ENCODE measurements at regions not wholly inside any gene's neighbourhood (a gene's known extent, or its start where the extent isn't known, plus 50 kb on each side); places are given as distances from the start of the nearest gene placed in this dataset.

DNA sequence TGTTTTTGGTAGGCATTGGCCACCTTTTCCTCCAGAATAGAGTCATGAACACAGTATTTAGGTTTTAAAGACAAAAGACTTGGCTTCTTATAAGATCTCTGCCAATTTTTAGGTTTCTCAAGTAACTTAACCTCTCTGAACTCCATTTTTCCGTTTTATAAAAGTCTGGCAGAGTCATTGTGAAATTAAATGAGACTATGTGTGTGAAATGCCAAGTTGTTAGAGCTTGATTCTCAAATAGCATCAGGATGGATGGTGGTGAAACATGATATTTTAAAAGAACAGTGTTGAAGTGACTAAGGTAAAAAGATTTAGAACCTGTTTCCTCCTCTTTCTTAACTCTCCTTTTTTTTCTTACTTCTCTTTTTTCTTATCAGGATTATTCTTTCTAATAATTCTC, 617.7 kb upstream of the SLITRK1 start:
- DNase-seq, result no peak

DNA sequence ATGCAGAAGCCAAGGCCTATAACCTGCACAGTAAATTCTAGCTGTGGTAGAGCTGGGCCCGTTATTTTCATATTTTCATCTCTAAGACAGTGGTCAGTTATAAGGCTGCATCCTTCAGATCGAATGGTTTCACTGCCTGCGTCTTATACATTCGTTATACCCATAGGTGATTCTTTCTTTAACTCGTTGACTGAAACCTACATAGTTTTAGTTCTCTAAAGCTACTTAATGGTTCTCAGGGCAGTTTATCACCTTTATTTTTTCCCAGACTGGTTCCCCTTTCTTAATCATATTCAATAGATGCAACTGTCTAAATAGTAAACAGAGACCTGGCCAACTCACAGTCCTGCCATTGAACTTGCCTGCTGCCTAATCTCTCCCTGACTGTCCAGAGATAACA, 615.3 kb upstream of the SLITRK1 start:
- DNase-seq, result no peak

DNA sequence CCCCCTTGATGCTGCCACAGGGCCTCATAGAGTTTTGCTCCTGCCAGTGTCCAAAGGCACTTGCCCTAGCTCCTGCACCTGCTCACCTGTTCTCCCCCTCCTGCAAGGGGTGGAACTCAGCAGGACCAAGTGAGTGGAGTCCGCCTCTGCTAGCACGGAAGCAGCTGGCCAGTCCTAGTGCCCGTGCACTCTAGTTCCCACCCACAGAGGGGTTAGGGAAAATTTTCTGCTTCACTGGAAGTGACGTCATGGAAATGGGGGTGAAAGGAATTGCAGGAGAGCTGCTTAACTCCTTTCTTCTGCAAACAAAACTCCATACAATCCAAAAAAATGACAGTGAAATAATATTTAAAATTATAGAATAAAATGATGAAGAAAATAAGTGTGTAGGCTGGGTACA, 609.7 kb upstream of the SLITRK1 start:
- DNase-seq, result no peak

DNA sequence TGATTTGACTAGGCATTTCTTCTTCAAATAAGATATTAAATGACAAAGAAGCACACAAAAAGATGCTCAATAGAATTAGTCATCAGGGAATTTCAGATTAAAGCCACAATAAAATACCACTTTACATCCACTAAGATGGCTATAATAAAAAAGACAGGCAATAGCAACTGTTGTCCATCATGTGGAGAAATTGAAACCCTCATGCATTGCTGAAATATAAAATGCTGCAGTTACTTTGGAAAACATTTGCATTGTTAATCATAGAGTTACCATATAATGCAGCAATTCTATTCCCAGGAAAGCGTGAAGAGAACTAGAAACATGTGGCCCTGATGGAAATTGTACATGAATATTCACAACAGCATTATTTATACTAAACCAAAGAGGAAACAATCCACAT, 605.5 kb upstream of the SLITRK1 start:
- no peak for DNase-seq

DNA sequence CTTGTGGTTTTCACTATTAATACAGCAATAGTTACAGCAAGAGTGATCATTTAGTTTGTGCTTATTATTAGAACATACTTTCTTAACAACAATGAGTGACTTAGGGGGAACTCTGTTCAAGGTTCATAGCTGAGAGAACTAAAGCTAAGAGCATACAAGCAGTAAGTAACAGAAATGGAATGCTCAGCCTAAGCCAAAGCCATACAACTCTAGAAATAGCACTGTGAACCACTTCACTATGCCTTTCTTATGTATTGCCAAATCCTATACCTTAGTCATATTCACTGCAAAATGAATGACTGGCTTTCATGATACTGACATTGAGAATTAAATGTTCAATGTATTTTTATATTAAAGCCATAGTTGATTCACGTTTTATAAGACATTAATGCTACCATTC, 599.7 kb upstream of the SLITRK1 start:
- DNase-seq, result no peak

DNA sequence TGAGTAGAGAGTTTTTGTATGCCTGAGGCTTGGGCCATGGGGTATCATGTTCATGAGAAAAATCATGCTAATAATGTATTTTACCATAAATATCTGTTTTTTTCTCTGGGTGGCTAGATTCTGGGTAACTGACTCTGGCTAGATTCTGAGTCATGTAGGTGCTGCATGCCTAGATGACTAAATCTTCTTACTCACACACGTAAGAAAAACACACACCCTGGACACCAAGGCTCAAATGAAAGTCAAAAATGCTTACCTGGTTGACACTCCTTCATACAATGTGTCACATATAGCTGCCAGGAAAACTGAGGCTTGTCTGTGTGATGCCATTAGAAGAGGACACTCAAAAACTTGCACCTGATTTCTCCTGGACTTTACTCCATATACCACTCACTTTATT, 597.4 kb upstream of the SLITRK1 start:
- DNase-seq, result no peak

DNA sequence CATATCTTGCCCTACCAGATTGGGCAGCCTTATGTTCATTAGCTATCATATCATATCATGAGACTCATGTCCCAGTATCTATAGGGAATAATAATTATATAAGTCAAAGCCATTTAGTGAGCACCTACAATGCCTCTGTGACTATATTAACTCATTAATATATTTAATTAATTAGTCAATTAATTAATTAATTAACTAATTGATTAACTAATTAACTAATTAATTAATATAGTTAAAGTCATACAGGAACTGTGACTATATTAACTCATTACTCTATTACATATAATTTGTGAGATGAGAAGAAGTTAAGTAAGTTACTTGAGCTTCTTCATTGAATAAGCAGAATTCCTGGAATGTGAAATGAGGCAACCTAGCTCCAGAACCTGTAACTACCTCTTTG, 588.3 kb upstream of the SLITRK1 start:
- no peak for DNase-seq

DNA sequence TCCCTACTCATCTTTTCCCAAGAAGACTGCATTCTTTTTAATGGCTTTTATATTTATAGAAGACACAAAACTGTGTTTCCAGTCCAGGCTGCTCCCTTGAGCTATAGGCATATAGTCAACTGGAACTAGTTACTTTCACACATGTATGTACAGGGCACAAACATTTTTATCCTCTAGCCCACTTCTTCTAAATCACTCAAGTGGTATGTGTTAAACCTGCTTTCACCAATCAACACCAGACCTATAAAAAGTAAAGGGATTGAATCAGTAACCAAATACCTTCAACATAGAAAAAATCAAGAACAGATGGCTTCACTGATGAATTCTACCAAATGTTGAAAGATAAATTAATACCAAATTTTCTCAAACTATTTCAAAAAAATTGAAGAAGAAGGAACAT, 584.2 kb upstream of the SLITRK1 start:
- DNase-seq, result no peak

DNA sequence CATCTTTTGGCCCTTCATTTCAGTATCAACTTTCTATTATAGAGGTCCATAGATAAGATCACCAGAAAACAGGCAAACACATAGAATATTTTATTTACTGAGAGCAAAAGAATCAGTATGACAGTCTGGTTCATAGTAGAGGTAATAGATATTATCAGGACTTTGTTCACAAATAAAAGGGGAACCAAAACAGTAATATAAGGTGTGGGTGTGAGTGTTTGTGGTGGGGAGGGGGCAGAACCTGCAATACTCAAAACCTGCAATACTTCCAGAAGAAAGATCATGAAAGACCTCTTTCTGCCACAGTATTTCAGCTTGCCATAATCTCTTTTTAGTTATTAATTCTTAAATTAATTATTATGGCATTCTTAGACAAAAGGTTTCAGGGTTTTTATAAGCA, 578.7 kb upstream of the SLITRK1 start:
- DNase-seq, result no peak

DNA sequence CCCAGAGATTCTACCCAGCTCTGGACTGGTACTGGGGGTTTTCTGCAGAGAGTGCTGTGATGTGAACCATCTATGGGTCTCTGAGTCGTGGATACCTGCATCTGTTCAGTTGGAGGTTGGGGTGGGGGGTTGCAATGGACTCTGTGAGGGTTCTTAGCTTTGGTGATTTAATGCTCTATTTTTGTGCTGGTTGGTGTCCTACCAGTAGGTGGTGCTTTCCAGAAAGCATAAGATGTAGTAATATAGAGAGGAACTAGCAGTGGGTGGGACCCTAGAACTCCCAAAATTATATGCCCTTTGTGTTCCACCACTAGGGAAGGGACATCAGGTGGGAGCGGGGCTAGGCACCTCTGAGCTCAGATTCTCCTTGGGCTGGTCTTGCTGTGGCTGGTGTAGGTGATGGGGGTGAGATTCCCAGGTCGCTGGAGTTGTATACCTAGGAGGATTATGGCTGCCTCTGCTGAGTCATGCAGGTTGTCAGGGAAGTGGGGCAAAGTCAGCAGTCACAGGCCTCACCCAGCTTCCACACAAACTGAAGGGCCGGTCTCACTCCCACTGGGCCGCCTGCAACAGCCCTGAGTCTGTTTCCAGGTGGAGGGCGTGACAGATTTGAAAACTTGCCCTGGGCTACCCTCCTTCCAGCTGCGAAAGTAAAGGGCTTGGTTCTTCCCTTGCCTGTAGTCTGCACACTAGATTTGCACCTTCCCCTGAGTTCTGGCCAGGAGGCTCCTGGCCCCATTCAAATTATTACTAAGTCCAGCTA, 573.0 kb upstream of the SLITRK1 start:
- DNase-seq, result no peak

DNA sequence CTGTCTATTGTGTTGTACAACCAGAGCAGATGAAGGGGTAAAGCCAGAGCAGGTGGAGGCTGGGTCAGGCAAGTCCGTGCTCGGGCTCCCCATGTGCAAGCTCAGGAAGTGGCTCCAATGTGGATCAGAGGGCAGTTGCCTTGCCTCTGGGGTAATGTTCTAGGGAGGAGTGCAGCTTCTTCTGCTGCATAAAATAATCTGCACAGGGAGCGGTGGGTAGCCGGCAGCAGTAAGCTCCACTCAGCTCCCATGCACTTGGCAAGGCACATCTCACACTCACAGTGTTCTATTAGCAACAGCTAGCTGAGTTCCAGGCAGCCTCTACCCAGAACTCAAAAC, 565.3 kb upstream of the SLITRK1 start:
- DNase-seq, result no peak

DNA sequence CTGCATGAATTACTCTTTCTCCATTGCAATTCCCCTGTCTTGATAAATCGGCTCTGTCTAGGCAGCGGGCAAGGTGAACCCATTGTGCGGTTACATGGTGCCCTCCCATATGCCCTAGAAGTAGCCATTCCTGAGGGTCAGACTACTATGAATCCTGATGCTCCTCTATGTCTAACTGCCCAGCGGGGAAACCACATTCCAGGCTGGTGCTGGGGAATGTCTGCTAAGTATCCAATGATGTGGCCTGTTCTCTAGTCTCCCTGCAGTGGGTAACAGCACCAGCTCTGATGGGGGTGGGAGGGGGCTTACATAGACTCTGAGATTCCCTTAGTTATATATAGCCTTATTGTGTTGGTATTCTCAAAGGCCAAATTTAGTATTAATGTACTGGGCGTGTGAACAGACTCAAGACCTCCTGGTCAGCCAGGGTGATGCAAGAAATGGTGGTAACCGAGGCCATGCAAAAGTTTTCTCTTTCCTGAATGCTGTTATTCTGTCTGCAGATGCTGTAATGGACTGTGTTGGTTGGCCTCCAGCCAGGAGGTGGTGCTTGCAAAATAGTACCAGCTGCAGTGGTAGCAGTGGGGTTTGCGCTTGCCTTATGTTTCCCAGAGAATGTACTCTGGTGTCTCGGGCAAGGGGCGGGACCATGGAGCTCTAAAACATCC, 564.8 kb upstream of the SLITRK1 start:
- DNase-seq, result no peak

DNA sequence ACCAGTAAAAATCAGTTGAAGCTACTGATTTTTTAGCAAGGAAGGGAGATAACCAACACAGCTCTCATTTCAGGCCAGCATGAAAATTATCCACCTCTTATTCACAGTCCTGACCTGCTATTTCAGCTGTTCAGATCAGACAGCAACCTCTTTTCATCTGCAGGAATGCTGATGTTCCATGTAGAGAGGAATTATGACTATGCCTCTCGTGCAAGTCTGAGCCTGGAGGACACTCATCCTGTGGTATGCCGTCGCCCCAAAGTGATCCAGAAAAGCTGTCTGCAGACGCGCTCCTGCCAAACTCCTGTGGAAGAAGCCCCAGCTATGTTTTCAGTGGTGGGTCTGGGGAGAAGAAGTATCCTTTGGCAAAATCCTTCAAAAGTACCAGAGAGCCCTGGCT, 563.5 kb upstream of the SLITRK1 start:
- no peak for DNase-seq

DNA sequence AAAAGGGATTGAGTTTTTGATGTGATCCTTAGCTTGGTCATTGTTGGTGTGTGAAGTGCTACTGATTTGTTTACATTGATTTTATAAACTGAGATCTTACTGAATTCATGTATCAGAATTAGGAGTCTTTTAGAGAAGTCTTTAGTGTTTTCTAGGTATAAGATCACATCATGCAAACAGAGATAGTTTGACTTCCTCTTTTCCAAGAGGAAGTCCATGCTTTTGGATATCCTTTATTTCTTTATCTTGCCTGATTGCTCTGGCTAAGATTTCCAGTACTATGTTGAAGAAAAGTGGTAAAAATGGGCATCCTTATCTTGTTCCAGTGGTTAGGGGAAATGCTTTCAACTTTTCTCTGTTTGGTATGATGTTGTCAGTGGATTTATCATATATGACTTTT, 561.2 kb upstream of the SLITRK1 start:
- DNase-seq, result no peak

DNA sequence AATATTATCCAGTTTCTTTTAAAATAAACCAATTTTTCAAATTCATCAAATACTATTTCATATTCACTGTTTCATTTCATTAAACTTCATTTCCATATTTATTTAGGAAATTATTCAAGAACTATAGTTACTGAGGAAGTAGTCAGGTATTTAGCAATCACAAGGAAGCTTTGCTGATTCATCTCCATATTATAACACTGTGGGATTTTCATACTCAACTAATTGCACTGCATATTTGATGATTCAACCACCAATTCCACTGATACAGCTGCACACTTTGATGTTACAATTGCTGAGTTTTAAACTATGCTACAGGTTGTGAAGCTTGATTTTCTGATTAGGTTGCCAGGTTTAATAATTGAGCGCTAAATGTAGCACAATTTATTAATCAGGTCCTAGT, 556.8 kb upstream of the SLITRK1 start:
- DNase-seq, result no peak

DNA sequence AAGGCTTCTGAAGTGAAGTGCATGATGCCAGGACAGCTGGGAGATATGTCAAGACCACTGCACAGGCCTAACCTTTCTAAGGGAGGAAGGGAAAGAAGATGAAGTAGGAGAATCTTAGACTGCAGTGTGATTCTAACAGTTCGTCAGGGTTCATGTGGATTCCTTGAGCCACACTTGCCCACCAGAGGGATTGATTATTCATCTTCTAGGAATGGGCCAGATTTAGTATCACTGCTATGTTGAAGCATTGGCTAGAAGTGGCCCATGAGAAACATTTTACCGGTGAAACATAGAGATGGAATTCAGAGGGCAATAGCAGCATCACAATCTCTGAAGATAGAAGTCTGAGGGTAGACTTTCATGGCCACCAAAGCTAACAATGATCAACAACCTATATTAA, 550.8 kb upstream of the SLITRK1 start:
- no peak for DNase-seq

DNA sequence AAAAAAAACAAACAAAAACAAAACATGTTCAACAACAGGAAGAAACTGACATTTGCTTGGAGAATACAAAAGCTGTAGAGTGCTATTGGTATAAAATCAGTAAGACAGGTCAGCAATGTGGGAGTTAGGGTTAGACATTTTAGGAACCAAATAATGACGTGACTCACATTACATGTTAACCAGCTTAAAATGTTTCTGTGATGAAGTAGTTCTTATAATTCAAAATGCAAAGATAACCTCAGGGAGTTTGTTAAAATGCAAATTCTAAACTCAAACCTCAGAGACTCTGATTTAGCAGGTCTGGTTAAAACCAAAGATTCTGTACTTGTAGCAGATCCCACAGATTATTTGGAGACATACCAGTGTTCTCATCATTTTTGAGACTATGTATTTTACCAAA, 549.4 kb upstream of the SLITRK1 start:
- DNase-seq, result no peak

DNA sequence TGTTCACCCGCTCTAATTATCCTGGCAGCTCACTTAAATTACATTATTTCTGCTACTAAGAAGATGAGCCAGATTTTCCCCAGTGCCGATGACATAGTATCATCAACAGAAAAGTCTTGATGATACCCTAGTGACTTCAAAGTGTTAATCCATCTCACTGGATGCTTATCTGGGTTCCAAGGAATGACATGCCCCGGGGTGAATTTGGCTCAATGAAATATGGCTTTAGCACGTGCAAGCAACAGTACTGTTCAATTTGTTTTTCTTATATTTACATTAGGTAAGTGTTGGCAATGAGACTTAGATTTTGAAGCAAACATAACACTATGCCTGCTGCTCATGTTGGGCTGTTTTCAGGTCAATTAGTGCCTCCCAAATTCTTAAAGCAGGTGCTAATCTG, 548.2 kb upstream of the SLITRK1 start:
- DNase-seq, result no peak

DNA sequence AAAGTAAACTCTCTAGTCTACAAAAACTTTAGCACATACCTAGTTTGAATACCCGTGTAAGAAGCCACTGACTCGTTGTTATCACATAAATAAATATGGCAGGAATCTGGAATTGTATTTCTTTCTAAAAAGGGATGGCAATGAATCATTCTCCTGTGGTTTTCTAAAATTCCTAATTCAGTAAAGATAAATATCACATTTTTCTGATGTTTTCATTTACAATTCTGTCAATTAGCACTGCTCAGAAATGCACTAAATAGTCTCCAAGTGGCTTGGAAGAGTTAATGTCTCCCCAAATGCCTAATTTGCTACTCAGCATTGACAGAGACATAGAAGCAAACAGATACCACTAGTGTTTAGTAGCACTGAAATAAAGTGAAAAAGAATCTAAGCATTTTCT, 547.7 kb upstream of the SLITRK1 start:
- DNase-seq, result no peak

DNA sequence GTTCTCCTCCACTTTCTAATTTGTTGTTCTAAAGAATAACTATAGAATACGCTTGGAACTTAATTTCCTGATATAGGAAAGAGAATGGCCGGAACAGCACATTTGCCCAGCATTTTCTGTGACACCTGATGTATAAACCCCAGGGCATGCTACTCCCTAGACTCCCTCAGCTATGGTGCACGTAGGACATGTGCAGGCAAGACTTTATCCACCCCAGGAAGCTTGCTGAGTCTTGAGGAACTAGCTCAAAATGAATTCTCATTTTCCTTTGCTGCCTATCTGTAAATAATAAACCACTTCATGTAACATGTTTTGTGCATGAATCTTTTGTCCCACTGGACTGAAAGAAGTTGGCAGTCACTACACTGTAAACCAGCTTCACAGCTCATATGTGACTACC, 535.8 kb upstream of the SLITRK1 start:
- DNase-seq, result no peak

DNA sequence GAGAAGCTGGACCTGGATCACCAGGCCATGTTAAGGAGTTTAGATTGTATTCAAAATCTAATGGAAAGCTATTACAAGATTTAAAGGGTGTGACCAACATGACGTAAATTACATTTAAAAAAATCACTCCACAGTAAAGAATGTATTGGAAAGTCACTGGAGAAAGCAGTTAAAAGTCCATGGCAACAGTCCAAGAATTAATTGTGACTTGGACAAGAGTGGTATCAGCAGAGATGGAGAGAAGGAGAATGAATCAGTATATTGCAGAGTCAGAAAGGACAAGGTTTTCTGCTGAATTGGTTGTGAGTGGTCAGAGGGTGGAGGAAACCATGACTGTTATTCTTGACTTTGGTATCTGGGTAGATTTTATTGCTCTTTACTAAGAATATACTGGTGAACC, 535.1 kb upstream of the SLITRK1 start:
- DNase-seq, result no peak

DNA sequence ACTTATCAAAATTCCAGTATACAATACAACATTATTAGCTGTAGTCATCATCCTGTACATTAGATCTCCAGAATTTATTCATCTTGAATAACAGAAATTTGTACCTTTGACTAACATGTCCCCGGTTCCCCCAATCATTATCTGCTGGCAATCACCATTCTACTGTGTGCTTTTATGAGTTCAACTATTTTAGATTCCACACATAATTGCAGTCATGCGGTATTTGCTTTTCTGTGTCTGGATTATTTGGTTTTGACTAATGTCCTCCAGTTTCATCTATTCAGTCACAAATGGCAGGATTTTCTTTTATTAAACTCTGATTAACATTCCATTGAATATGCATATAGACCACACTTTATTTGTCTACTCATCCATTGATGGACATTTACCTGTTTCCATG, 530.7 kb upstream of the SLITRK1 start:
- no peak for DNase-seq

DNA sequence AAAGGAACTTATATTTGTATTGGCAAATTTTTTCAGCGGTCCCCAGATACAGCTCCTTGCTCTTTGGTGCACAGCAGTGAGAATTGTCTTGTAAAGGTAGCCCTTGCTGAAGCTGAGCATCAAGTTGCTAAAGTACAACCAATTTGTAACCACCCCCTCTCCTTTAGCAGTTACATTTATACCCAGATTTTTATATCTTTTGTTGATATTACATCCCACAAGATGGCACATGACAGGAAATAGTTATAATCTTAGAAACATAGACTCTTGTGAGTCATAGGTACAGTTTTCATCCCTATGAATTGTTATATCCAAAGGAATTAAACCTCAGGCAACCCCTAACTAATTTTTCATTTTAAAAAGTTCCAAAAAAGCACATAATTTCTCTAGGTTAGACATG, 523.0 kb upstream of the SLITRK1 start:
- no peak for DNase-seq

DNA sequence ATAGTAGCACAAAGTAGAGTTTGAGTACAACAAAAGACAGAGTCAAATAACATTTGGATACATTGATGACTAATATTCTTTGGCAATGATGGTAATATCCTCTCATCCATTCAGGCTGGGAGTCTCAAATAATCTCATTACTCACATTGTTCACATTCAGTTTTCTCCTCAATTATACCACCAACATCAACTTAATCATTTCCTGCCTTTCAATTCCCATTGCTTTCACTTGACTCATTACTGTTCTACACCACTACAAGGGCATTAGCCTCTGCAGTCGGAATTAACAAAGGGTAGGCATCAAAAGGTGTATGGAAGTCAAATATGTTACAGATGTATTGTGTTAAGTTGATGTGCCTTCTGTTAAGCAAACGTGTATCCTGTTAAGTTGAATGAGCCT, 518.4 kb upstream of the SLITRK1 start:
- DNase-seq, result no peak
